ENCODE measurements at regions not wholly inside any gene's neighbourhood (a gene's known extent, or its start where the extent isn't known, plus 50 kb on each side); places are given as distances from the start of the nearest gene placed in this dataset.

- DNase-seq (ENCODE audit: low spot score in 2 of 2) = no peak
- no peaks in the 10 kb centered on the region for H3K36me3 Mint-ChIP-seq
Observed at GRCh38 chr5:110351430-110351829, 375.0 kb downstream of the TMEM232 start.

DNA sequence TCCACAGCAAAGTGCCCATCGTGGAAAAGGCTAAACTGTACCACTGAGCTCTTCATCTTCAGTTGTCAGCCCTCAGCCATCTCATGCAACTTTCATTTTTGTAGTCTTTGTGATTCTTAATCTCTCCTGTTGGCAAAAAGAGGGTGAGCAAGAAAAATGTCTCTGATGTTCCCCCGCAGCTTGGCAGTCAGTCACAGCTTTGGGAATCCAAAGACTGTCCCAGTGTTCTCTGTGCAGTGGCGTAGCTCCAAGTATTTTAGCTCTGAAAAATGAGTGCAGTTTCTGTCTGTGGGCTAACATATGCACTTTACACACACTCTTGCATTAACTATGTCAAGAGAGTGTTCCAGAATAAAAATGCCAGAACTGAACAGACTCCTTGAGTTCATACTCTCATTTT is 372.2 kb downstream of the TMEM232 start:
- H3K36me3 Mint-ChIP-seq = no peaks in the 10 kb centered on the region
- no peak overlapping the region for H3K27ac Mint-ChIP-seq
- no peaks in the 10 kb centered on the region for H3K9me3 Mint-ChIP-seq
- H3K4me1 Mint-ChIP-seq = no peaks in the 10 kb centered on the region
- DNase-seq (ENCODE audit: low spot score in 2 of 2) (no peak), ATAC-seq (no peak)
- no peak overlapping the region for H3K4me3 Mint-ChIP-seq

More at GRCh38 chr5:110351430-110351829, 375.0 kb downstream of the TMEM232 start:
- H3K27ac Mint-ChIP-seq = no peak overlapping the region
- ATAC-seq = no peak
- H3K4me3 Mint-ChIP-seq = no peak overlapping the region
- H3K4me1 Mint-ChIP-seq = no peaks in the 10 kb centered on the region
- H3K9me3 Mint-ChIP-seq = no peaks in the 10 kb centered on the region

GRCh38 chr5:110354915-110355644 is 371.4 kb downstream of the TMEM232 start:
- H3K4me1 Mint-ChIP-seq = no peaks in the 10 kb centered on the region

DNA sequence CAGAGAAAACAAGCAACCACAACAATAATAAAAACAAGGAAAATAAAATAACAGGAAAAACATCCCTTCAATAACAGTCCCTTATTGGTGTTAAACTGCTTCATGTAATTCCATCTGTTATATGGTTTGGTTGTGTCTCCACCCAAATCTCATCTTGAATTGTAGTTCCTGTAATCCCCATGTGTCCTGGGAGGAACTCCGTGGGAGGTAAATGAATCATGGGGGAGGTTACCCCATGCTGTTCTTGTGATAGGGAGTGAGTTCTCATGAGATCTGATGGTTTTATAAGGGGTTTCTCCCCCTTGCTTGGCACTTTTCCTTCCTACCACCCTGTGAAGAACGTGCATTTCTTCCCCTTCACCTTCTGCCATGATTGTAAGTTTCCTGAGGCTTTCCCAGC is 369.8 kb downstream of the TMEM232 start:
- Mint-ChIP-seq H3K9me3 (no peaks in the 10 kb centered on the region), H3K4me1 (no peaks in the 10 kb centered on the region), H3K36me3 (no peaks in the 10 kb centered on the region), H3K27ac (no peak overlapping the region), H3K4me3 (no peak overlapping the region)
- ATAC-seq (no peak), DNase-seq (ENCODE audit: low spot score in 2 of 2) (no peak)

More at GRCh38 chr5:110354915-110355644, 371.4 kb downstream of the TMEM232 start:
- H3K36me3 Mint-ChIP-seq = no peaks in the 10 kb centered on the region
- ATAC-seq (no peak), DNase-seq (ENCODE audit: low spot score in 2 of 2) (no peak)
- H3K9me3 Mint-ChIP-seq = no peaks in the 10 kb centered on the region
- no peak overlapping the region for H3K27ac Mint-ChIP-seq
- H3K4me3 Mint-ChIP-seq = no peak overlapping the region

GRCh38 chr5:110359221-110359620 is 367.2 kb downstream of the TMEM232 start:
- no peak overlapping the region for H3K27ac Mint-ChIP-seq
- DNase-seq (ENCODE audit: low spot score in 2 of 2) = no peak
- no peaks in the 10 kb centered on the region for H3K36me3 Mint-ChIP-seq

DNA sequence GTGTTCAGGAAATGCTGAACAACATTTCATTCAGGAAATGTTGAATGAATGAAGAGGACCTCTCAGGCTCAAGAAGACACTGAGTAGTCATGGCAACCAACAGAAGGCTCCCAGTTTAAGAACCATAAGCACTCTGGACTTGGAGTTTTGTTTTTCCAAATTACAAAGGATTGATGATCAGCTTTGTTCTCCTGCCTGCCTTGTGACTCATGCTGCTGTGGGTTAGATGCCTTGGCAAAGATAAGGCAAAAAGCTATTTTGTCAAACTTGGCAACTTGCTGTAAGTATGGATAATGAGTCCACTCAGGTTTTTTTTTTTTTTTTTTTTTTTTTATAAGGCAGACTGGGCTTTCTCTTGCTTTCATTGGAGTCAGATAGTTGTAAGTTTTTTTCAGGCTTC is 365.0 kb downstream of the TMEM232 start:
- Mint-ChIP-seq H3K36me3 (no peaks in the 10 kb centered on the region), H3K4me3 (no peak overlapping the region), H3K9me3 (no peaks in the 10 kb centered on the region), H3K27ac (no peak overlapping the region), H3K4me1 (no peaks in the 10 kb centered on the region)
- DNase-seq (ENCODE audit: low spot score in 2 of 2) (no peak), ATAC-seq (no peak)

More at GRCh38 chr5:110359221-110359620, 367.2 kb downstream of the TMEM232 start:
- no peak for ATAC-seq
- H3K9me3 Mint-ChIP-seq = no peaks in the 10 kb centered on the region
- no peak overlapping the region for H3K4me3 Mint-ChIP-seq
- H3K4me1 Mint-ChIP-seq = no peaks in the 10 kb centered on the region

DNA sequence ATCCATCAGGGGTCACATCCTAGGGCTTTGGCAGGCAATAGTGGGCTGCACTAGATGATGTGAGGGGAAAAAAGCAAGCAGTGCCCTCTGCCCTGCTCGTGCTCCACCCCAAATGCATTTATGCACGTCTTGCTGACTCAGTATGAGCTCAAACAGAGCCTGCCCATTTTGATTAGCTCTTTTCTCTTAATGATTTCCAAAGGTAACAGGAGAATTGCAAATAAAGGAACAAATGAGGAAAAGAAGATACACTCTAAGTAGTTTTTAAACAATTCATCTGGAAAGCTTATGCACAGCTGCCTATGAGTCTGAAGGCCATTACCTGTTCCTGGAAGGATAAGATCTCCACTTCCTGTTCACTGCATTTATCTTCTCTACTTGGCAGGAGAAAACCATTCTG is 364.2 kb downstream of the TMEM232 start:
- ATAC-seq = no peak
- H3K9me3 Mint-ChIP-seq = no peaks in the 10 kb centered on the region
- no peak overlapping the region for H3K4me3 Mint-ChIP-seq
- H3K36me3 Mint-ChIP-seq = no peaks in the 10 kb centered on the region
- no peaks in the 10 kb centered on the region for H3K4me1 Mint-ChIP-seq
- no peak overlapping the region for H3K27ac Mint-ChIP-seq
- DNase-seq (ENCODE audit: low spot score in 2 of 2) = no peak

DNA sequence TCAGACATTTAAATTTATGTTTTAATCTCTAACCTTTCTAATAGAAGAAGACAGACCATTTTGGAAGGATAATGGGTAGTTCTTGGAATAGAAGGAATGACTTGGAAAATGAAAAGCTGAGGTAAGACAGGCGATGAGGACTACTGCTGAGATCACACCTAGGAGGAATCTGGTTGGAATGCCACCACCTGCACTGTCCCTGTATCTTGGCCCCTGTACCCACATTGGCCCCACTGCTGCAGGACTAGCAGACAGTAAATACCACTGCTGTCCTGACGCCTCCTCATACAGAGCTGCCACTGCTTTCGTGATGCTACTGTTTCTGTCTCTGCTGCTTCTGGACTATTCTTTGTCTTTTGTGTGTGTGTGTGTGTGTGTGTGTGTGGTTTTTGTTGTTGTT is 359.8 kb downstream of the TMEM232 start:
- Mint-ChIP-seq H3K9me3 (no peaks in the 10 kb centered on the region), H3K4me3 (no peak overlapping the region), H3K27ac (no peak overlapping the region), H3K4me1 (no peaks in the 10 kb centered on the region), H3K36me3 (no peaks in the 10 kb centered on the region)
- ATAC-seq (peak; percentile 44), DNase-seq (ENCODE audit: low spot score in 2 of 2) (no peak)
